Testis (tissue), 2 donors: ENCODE measurements at regions not wholly inside any gene's neighbourhood (a gene's known extent, or its start where the extent isn't known, plus 50 kb on each side); places are given as distances from the start of the nearest gene placed in this dataset.

Experiments
- CTCF ChIP-seq, 3 experiments: fragments of 450-650 bp in 2 of 3; fragments of 200-600 bp in 1 of 3; sonication (generic) in 1 of 3; IDR thresholded peaks; one replicate each; pipeline ENCODE4 v1.5.1; 2016 to 2019; ENCODE audit warnings: antibody characterized with exemption in 3 of 3, mild to moderate bottlenecking in 2 of 3, moderate library complexity in 1 of 3
- POLR2A ChIP-seq: fragments of 450-650 bp; IDR thresholded peaks from one replicate; pipeline ENCODE4 v1.6.1; 2017; ENCODE audit warnings: antibody characterized with exemption, mild to moderate bottlenecking, moderate library complexity

- TF ChIP-seq CTCF (IDR thresholded peaks at IDR 0.05) = no peak
- TF ChIP-seq POLR2A = no peak
Observed at GRCh38 chr4:110730318-110730717, 107.4 kb upstream of the PITX2 start.
